ENCODE measurements at regions not wholly inside any gene's neighbourhood (a gene's known extent, or its start where the extent isn't known, plus 50 kb on each side); places are given as distances from the start of the nearest gene placed in this dataset.
"Not testable (repeated sequence)": the region's sequence is repeated elsewhere in the genome, so short reads cannot be mapped to it uniquely, and the experiment has no call there.

DNA sequence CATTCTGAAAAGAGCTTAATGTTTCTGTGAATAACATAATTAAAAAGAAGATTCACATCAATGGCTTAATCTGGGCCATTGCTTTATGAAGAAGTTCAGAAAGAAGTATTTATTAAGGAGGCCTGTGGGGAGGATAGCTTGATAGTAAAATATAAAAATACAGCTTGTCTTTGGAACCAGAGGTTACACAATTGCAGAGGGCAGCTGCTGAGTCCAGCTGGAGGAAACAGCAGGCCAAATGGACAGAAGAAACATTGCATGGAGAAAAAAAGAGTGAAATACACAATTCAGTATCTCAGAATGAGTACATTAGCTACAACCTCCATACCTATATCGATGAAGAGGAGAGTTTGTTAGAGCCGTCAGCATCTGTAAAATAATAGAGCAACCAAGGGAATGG is 148.0 kb upstream of the NPY2R start:
- Histone ChIP-seq H3K9me3 (no peaks in the 10 kb centered on the region), H3K4me3 (no peak overlapping the region), H3K27me3 (no peaks in the 10 kb centered on the region), H3K36me3 (no peaks in the 10 kb centered on the region)
- no peak for DNase-seq

DNA sequence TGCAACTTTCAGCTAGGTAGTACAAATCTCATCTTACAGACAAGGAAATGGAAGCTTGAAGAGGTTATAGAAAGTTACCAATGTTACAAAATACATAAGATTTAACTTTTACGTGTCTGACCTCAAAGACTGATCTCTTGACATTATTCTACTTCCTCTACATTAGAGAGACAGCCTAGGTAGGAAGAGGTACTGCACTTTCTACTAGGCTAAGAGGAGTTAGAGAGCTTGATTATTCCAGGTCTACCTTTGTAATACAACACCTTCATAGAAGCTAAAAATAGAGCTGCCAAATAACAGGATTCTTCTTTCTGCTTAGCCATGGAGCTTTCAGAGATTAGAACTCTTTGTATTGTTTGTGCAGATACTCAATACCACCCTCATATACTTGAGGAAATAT is 147.6 kb upstream of the NPY2R start:
- Histone ChIP-seq H3K27me3 (no peaks in the 10 kb centered on the region), H3K36me3 (no peaks in the 10 kb centered on the region), H3K9me3 (no peaks in the 10 kb centered on the region), H3K4me3 (no peak overlapping the region)
- no peak for DNase-seq

- Histone ChIP-seq H3K9me3 (no peaks in the 10 kb centered on the region), H3K27me3 (no peaks in the 10 kb centered on the region), H3K36me3 (no peaks in the 10 kb centered on the region), H3K4me3 (no peak overlapping the region)
- no peak for DNase-seq
Measured at GRCh38 chr4:155062948-155063347, 145.5 kb upstream of the NPY2R start.

DNA sequence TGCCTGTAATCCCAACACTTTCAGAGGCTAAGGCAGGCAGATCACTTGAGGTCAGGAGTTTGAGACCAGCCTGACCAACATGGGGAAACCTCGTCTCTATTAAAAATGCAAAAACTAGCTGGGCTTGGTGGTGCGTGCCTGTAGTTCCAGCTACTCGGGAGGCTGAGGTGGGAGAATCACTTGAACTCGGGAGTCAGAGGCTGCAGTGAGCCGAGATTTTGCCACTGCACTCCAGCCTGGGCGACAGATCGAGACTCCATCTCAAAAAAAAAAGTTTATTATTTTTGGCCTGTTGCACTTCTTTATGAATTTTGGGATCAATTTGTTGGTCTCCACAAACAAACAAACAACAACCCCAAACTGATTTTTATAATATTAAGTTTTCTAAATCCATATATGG is 143.5 kb upstream of the NPY2R start:
- H3K36me3 ChIP-seq, H3K4me3 ChIP-seq, DNase-seq, H3K27me3 ChIP-seq, H3K9me3 ChIP-seq: not testable (repeated sequence)

DNA sequence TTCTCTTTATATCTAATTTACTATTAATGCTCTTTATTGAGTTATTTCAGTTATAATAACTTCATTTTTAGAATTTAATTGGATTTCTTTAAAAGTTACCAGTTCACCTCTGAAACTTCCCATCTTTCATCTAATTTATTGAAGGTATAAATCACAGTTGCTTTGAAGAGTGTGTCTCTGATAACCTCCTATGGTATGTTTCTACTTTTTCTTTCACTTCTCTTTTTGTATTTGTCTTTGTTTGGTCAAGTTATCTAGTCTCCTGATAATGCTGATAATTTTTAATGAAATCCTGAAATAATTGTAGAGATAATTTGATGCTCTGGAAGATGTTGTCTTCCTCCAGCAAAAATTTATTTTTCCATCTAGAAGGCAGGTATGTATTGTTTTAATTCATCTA is 141.6 kb upstream of the NPY2R start:
- H3K9me3 ChIP-seq: no peaks in the 10 kb centered on the region
- no peak for DNase-seq
- no peaks in the 10 kb centered on the region for H3K27me3 ChIP-seq
- H3K36me3 ChIP-seq: no peaks in the 10 kb centered on the region
- no peak overlapping the region for H3K4me3 ChIP-seq

GRCh38 chr4:155071962-155072361 is 136.5 kb upstream of the NPY2R start:
- no peak overlapping the region for H3K4me3 ChIP-seq
- DNase-seq: no peak
- H3K9me3 ChIP-seq: no peaks in the 10 kb centered on the region
- no peaks in the 10 kb centered on the region for H3K27me3 ChIP-seq
- no peaks in the 10 kb centered on the region for H3K36me3 ChIP-seq

DNA sequence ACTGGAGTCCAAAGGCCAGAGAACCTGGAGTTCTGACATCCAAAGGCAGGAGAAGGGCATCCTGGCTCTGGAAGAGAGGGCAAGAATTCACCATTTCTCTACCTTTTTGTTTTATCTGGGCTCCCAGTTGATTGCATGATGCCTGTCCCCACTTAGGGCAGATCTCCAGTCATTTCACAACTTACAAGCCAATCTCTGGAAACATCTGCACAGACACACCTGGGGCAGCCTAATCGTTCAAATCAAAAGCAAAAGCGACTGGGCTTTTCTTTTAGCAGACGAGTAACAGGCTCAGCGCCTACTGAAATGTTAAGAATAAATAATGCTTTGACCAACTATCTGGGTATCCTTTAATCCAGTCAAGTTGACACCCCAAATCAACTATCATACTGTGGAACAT is 136.0 kb upstream of the NPY2R start:
- no peaks in the 10 kb centered on the region for H3K9me3 ChIP-seq
- DNase-seq: no peak
- H3K27me3 ChIP-seq: no peaks in the 10 kb centered on the region
- H3K36me3 ChIP-seq: no peaks in the 10 kb centered on the region
- H3K4me3 ChIP-seq: no peak overlapping the region

DNA sequence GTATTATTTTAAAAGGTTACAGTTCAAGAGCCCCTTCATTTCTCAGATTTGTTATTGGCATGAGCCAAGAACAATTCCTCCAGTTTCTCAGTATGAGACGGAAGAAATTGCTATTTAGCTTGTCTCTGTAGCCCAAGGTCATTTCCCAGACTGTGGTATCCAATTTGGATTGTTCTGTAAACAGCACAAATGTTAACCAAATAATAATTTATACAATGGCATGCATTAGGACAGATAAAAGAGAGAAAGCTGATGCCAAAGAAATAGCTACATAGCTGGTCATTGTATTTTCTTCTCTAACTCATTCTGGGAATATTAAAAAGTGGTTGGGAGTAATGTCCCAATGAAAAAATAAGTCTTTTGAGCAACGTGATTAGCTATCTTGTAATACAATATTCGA is 134.6 kb upstream of the NPY2R start:
- Histone ChIP-seq H3K27me3 (no peaks in the 10 kb centered on the region), H3K4me3 (no peak overlapping the region), H3K9me3 (no peaks in the 10 kb centered on the region), H3K36me3 (no peaks in the 10 kb centered on the region)
- DNase-seq: no peak

- no peaks in the 10 kb centered on the region for H3K27me3 ChIP-seq
- H3K9me3 ChIP-seq: no peaks in the 10 kb centered on the region
- no peak overlapping the region for H3K4me3 ChIP-seq
- H3K36me3 ChIP-seq: no peaks in the 10 kb centered on the region
- no peak for DNase-seq
Measured at GRCh38 chr4:155076256-155076785, 132.1 kb upstream of the NPY2R start.

- Histone ChIP-seq H3K27me3 (no peaks in the 10 kb centered on the region), H3K4me3 (no peak overlapping the region), H3K9me3 (no peaks in the 10 kb centered on the region), H3K36me3 (no peaks in the 10 kb centered on the region)
- no peak for DNase-seq
Measured at GRCh38 chr4:155077452-155078229, 130.8 kb upstream of the NPY2R start.

DNA sequence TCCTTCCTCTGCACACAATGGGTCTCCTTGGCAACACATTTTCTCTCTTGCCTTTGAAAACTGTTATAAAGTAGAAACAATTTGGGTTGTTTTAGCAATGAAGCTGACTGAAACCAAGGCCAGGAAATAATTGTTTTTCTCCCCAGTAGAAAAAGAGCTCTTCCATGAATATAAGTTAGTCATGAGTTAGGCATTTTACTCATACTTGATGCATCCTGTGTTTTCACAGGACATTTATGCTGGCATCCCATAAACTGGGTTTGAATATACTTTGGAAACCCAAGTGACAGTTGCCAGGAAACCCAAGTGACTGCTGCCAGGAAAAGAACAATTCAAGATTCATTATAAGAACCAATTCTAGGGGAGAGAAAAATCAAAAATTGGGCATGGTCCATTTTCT is 128.6 kb upstream of the NPY2R start:
- no peaks in the 10 kb centered on the region for H3K27me3 ChIP-seq
- H3K36me3 ChIP-seq: no peaks in the 10 kb centered on the region
- DNase-seq: peak; percentile 4
- H3K4me3 ChIP-seq: no peak overlapping the region
- H3K9me3 ChIP-seq: no peaks in the 10 kb centered on the region

GRCh38 chr4:155081222-155081621 is 127.2 kb upstream of the NPY2R start:
- Histone ChIP-seq H3K27me3 (no peaks in the 10 kb centered on the region), H3K4me3 (no peak overlapping the region), H3K9me3 (no peaks in the 10 kb centered on the region), H3K36me3 (no peaks in the 10 kb centered on the region)
- DNase-seq: no peak

GRCh38 chr4:155085843-155086530 is 122.4 kb upstream of the NPY2R start:
- no peaks in the 10 kb centered on the region for H3K36me3 ChIP-seq
- no peak for DNase-seq
- H3K9me3 ChIP-seq: no peaks in the 10 kb centered on the region

DNA sequence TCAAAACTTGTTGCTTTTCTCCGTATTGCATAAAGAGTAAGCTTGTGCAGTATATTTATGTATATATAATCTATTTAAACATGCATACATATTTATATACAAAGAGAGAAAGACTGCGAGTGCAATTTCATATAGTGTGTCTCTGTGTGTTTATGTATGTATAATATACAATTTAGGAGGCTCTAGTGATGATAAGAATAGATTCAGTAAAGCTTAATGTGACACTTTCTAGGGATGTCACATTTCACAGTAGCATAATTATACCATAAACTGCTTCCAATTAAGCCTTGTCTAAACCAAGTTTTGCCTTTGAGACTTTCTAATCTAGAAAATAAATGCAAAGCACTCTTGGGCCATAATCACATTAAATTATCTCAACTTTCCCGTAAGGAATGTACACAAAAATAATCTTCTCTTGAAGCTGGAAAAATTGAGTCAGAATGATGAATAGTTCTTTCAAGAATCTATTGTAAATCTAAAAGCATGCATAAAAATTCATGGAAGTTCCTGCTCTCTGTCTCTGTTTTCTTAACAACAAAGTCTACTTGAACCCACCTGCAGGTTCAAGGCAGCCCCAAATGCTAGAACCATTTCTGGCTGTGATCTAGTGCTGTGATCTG is 114.1 kb upstream of the NPY2R start:
- no peak overlapping the region for H3K4me3 ChIP-seq

More at GRCh38 chr4:155085843-155086530, 122.4 kb upstream of the NPY2R start:
- no peaks in the 10 kb centered on the region for H3K27me3 ChIP-seq
- H3K4me3 ChIP-seq: no peak overlapping the region

DNA sequence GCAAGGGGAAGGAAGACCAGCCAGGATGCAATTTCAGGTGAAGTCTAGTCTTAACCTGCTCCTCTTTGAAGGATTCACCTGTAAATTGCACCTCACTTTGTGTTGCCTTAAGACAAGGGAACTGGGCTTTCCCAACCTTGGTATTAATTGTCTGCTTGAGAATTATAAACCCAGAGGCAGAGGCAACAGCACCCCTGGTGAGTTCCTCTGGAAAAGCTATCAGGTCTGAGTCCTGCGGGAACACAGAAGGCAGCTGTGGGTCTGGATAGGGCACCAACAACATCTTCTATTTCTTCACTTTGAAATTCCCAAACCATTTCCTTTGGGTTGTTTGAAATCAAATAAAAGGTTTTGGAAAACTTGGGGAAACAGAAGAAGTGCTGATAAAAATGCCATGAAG is 109.2 kb upstream of the NPY2R start:
- no peaks in the 10 kb centered on the region for H3K9me3 ChIP-seq
- no peaks in the 10 kb centered on the region for H3K36me3 ChIP-seq
- no peak overlapping the region for H3K4me3 ChIP-seq
- no peaks in the 10 kb centered on the region for H3K27me3 ChIP-seq
- no peak for DNase-seq

More for the DNA sequence above, 114.1 kb upstream of the NPY2R start:
- H3K36me3 ChIP-seq: no peaks in the 10 kb centered on the region
- DNase-seq: no peak
- no peaks in the 10 kb centered on the region for H3K9me3 ChIP-seq
- no peaks in the 10 kb centered on the region for H3K27me3 ChIP-seq

DNA sequence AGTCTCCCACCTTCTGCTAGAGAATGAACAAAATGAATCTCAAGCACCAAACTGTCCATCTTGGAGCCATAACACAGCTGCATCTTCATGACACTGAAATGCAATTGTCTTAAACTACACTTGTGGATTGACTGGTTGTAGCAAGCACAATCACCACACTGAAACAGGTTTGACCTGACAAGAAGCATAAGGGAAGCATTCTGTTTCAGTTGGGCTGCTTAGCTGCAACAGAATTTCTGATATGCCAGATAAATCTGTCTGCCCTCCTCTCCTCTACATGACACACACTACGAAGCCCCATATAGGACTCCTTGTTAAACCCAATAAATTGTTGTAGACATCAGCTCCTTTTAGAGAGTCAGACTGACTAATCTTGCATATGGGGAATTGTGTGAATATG is 101.8 kb upstream of the NPY2R start:
- H3K4me3 ChIP-seq: no peak overlapping the region
- no peaks in the 10 kb centered on the region for H3K36me3 ChIP-seq
- H3K9me3 ChIP-seq: no peaks in the 10 kb centered on the region
- H3K27me3 ChIP-seq: no peaks in the 10 kb centered on the region
- DNase-seq: no peak

- Histone ChIP-seq H3K36me3 (no peaks in the 10 kb centered on the region), H3K27me3 (no peaks in the 10 kb centered on the region), H3K4me3 (no peak overlapping the region), H3K9me3 (no peaks in the 10 kb centered on the region)
- no peak for DNase-seq
Measured at GRCh38 chr4:155107059-155107458, 101.4 kb upstream of the NPY2R start.

Data from MG63 (cell line).